OCI-LY7 (cell line): ENCODE measurements at regions not wholly inside any gene's neighbourhood (a gene's known extent, or its start where the extent isn't known, plus 50 kb on each side); places are given as distances from the start of the nearest gene placed in this dataset.

Experiments used
- BruUV-seq: library from RNA; stranded (reverse); fragments of 400-500 nt; replicated peaks from 2 replicates; lab custom pipeline; 2021; lab: Mats Ljungman, UMichigan
- CTCF ChIA-PET: fragments of 300-600 bp; sonication (Branson Sonifier 250); formaldehyde crosslinking; loops from one replicate; lab custom pipeline; 2022; ENCODE audit warnings: antibody characterized with exemption; ENCODE audit not compliant: unreplicated experiment; lab: Charles Lee
- POLR2A ChIA-PET: fragments of 300-600 bp; sonication (Branson Sonifier 250); formaldehyde crosslinking; loops from one replicate; lab custom pipeline; 2022; ENCODE audit warnings: antibody characterized with exemption; lab: Charles Lee
- DNase-seq: peaks from one replicate; pipeline ENCODE4 v3.0.0-alpha.2; 2015; ENCODE audit warnings: low spot score
- H2AFZ ChIP-seq: fragments of 200-600 bp; sonication (generic), shearing (Covaris generic); 2 replicates; pipeline ENCODE4 v1.6.1; 2014; ENCODE audit warnings: mild to moderate bottlenecking, antibody characterized with exemption, low read length, moderate library complexity
- H3K27ac ChIP-seq: fragments of 200-600 bp; sonication (generic); 2 replicates; pipeline ENCODE4 v1.5.1; 2014; ENCODE audit warnings: mixed run types, low read depth, mild to moderate bottlenecking, moderate library complexity, low read length, inconsistent platforms; ENCODE audit not compliant: poor library complexity, severe bottlenecking
- H3K36me3 ChIP-seq: fragments of 200-600 bp; sonication (generic); 2 replicates; pipeline ENCODE4 v1.6.1; 2014; ENCODE audit warnings: mild to moderate bottlenecking, antibody characterized with exemption, low read length, moderate library complexity, mixed read lengths; ENCODE audit not compliant: insufficient read depth
- H3K4me1 ChIP-seq: fragments of 200-600 bp; sonication (generic); 2 replicates; pipeline ENCODE4 v1.5.1; 2014; ENCODE audit warnings: mild to moderate bottlenecking, low read length; ENCODE audit not compliant: insufficient read depth, poor library complexity, severe bottlenecking
- H3K4me2 ChIP-seq: fragments of 200-600 bp; sonication (generic); 2 replicates; pipeline ENCODE4 v1.6.1; 2014; ENCODE audit warnings: mild to moderate bottlenecking, low read length
- H3K4me3 ChIP-seq: fragments of 200-600 bp; sonication (generic); 2 replicates; pipeline ENCODE4 v1.5.1; 2014; ENCODE audit warnings: mild to moderate bottlenecking, low read depth, low read length; ENCODE audit not compliant: poor library complexity, severe bottlenecking
- H3K79me2 ChIP-seq: fragments of 200-600 bp; sonication (generic); 2 replicates; pipeline ENCODE4 v1.6.1; 2016; ENCODE audit warnings: low read depth, mild to moderate bottlenecking, low read length, moderate library complexity, mixed read lengths; ENCODE audit not compliant: insufficient read depth
- H3K9me2 ChIP-seq: fragments of 200-600 bp; sonication (generic); 2 replicates; pipeline ENCODE4 v1.6.1; 2016; ENCODE audit warnings: mild to moderate bottlenecking, low read length, mixed read lengths; ENCODE audit not compliant: insufficient read depth
- H3K9me3 ChIP-seq: fragments of 200-600 bp; sonication (generic); 2 replicates; pipeline ENCODE4 v1.6.1; 2014; ENCODE audit warnings: mild to moderate bottlenecking, mixed run types, low read length, mixed read lengths
- H4K20me1 ChIP-seq: fragments of 200-600 bp; sonication (generic); 2 replicates; pipeline ENCODE4 v1.6.1; 2014; ENCODE audit warnings: mild to moderate bottlenecking, antibody characterized with exemption, low read length, moderate library complexity, mixed read lengths; ENCODE audit not compliant: insufficient read depth
- EZH2phosphoT487 ChIP-seq: fragments of 200-600 bp; sonication (generic); IDR thresholded peaks from 2 replicates; pipeline ENCODE4 v1.6.1; 2018; ENCODE audit warnings: low read depth, borderline replicate concordance, mild to moderate bottlenecking, mixed run types, antibody characterized with exemption, low read length, moderate library complexity, mixed read lengths
- intact Hi-C: fragments of 100-400 bp; cut with micrococcal nuclease; formaldehyde crosslinking; loops from one replicate; pipeline ENCODE4 v1.10.0; 2022; ENCODE audit not compliant: unreplicated experiment
- TF ChIP-seq, protein P1 (sequence below): fragments of 200-600 bp; sonication (generic); conservative IDR thresholded peaks from 2 replicates; pipeline ENCODE4 v1.5.1; 2014; ENCODE audit warnings: mild to moderate bottlenecking, antibody characterized with exemption, low read length, moderate library complexity, mixed read lengths

DNA sequence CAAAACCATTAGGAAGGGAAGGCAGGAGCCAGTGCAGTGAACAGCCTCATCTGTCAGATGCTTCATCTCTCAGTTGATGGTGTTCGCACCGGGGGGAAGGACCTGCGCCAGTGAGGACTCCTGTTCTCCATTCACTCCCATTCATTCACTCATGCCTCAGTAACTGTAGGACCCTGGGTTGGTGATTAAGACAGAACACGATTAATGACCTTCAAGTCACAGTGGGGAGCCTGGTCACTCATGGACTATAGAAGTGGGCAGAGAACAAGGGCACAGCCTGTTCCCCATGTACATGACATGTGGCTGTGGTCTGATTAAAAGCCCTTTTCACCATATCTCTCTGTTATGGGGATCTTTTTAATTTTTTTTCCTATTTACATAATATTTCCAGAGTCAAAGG, 113.3 kb downstream of the RPS12 start:
- no peaks in the 10 kb centered on the region for H3K79me2 ChIP-seq
- H3K4me1 ChIP-seq, result no peaks in the 10 kb centered on the region
- H3K9me3 ChIP-seq, result no peaks in the 10 kb centered on the region
- H3K4me2 ChIP-seq, result no peak overlapping the region
- H3K4me3 ChIP-seq, result no peak overlapping the region
- H3K36me3 ChIP-seq, result no peaks in the 10 kb centered on the region
- no peak overlapping the region for H3K27ac ChIP-seq
- H4K20me1 ChIP-seq, result no peaks in the 10 kb centered on the region
- BruUV-seq, result no TSS peak
- TF ChIP-seq, protein P1, sequence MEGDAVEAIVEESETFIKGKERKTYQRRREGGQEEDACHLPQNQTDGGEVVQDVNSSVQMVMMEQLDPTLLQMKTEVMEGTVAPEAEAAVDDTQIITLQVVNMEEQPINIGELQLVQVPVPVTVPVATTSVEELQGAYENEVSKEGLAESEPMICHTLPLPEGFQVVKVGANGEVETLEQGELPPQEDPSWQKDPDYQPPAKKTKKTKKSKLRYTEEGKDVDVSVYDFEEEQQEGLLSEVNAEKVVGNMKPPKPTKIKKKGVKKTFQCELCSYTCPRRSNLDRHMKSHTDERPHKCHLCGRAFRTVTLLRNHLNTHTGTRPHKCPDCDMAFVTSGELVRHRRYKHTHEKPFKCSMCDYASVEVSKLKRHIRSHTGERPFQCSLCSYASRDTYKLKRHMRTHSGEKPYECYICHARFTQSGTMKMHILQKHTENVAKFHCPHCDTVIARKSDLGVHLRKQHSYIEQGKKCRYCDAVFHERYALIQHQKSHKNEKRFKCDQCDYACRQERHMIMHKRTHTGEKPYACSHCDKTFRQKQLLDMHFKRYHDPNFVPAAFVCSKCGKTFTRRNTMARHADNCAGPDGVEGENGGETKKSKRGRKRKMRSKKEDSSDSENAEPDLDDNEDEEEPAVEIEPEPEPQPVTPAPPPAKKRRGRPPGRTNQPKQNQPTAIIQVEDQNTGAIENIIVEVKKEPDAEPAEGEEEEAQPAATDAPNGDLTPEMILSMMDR, result no peak
- no peak for TF ChIP-seq EZH2phosphoT487
- CTCF ChIA-PET, result no interaction called here
- no peak for DNase-seq
- no peak overlapping the region for H2AFZ ChIP-seq
- intact Hi-C loops, result no loop called here
- POLR2A ChIA-PET, result interaction anchor here (0.5 to 0.8 kb wide), 2 partner anchors 466 to 1825 kb away, joined by 3 to 4 read pairs; no protein-coding TSS in a partner anchor
- H3K9me2 ChIP-seq, result no peaks in the 10 kb centered on the region

DNA sequence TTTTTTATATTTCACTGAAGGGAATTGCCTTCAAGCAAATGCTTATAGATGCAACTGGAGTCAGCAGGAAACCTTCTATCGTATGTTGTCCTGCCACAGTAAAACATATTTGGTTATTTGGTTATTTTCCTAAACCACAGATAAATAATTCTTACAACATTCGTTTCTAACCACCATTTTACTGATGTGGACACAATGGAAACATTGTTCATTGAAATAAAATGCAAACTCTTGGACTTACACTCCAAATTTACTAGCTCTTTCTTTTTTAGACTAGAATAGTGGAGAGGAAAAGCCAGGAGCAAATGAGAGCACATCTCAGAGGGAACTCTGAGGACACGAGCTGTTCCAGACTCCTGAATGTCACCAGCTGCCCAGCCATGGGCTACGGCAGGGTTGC, 114.8 kb downstream of the RPS12 start:
- intact Hi-C loops, result no loop called here
- no peak for DNase-seq
- no peak overlapping the region for H3K27ac ChIP-seq
- ChIA-PET POLR2A (no interaction called here), CTCF (no interaction called here)
- no peaks in the 10 kb centered on the region for H4K20me1 ChIP-seq
- no peak overlapping the region for H3K4me2 ChIP-seq
- H3K4me3 ChIP-seq, result no peak overlapping the region
- BruUV-seq, result no TSS peak
- no peaks in the 10 kb centered on the region for H3K9me2 ChIP-seq
- TF ChIP-seq EZH2phosphoT487, result no peak
- TF ChIP-seq, protein P1, result no peak
- H3K79me2 ChIP-seq, result no peaks in the 10 kb centered on the region
- no peak overlapping the region for H2AFZ ChIP-seq
- H3K36me3 ChIP-seq, result no peaks in the 10 kb centered on the region
- no peaks in the 10 kb centered on the region for H3K9me3 ChIP-seq
- no peaks in the 10 kb centered on the region for H3K4me1 ChIP-seq

- intact Hi-C loops, result loop anchor here (10.0 kb wide), 1 partner anchor 257 kb away; no protein-coding TSS in a partner anchor
- no peak overlapping the region for H3K27ac ChIP-seq
- POLR2A ChIA-PET, result interaction anchor here (0.7 to 1.1 kb wide), 3 partner anchors 27 to 601 kb away, joined by 3 read pairs; no protein-coding TSS in a partner anchor
- no peak overlapping the region for H3K4me2 ChIP-seq
- DNase-seq, result no peak
- CTCF ChIA-PET, result no interaction called here
- no peaks in the 10 kb centered on the region for H3K9me2 ChIP-seq
- no peaks in the 10 kb centered on the region for H4K20me1 ChIP-seq
- no peaks in the 10 kb centered on the region for H3K4me1 ChIP-seq
- TF ChIP-seq EZH2phosphoT487, result no peak
- TF ChIP-seq, protein P1, result no peak
- H3K9me3 ChIP-seq, result no peaks in the 10 kb centered on the region
- BruUV-seq, result no TSS peak
- no peaks in the 10 kb centered on the region for H3K36me3 ChIP-seq
- H3K79me2 ChIP-seq, result no peaks in the 10 kb centered on the region
- H2AFZ ChIP-seq, result no peak overlapping the region
- H3K4me3 ChIP-seq, result no peak overlapping the region
These were observed 116.9 kb downstream of the RPS12 start for GRCh38 chr6:132931313-132931712.
